OCI-LY3 (cell line): ENCODE measurements at regions not wholly inside any gene's neighbourhood (a gene's known extent, or its start where the extent isn't known, plus 50 kb on each side); places are given as distances from the start of the nearest gene placed in this dataset.

ENCODE experiments used
- CTCF ChIP-seq: fragments of 200-600, 300-600 bp; sonication (generic); IDR thresholded peaks from 2 replicates; pipeline ENCODE4 v1.5.1; 2014; ENCODE audit warnings: antibody characterized with exemption, low read length, low read depth
- EZH2phosphoT487 ChIP-seq: fragments of 200-600 bp; shearing (Covaris generic); IDR thresholded peaks from 2 replicates; pipeline ENCODE4 v1.6.1; 2018; ENCODE audit warnings: antibody characterized with exemption, mixed run types, low read depth

GRCh38 chr18:22110461-22110924 lies 58.9 kb upstream of the GATA6 start:
- TF ChIP-seq CTCF = no peak
- TF ChIP-seq EZH2phosphoT487 = no peak
